ENCODE measurements at regions not wholly inside any gene's neighbourhood (a gene's known extent, or its start where the extent isn't known, plus 50 kb on each side); places are given as distances from the start of the nearest gene placed in this dataset.
A peak's percentile ranks its signal among the peaks of the same experiment; 100 is the strongest.

- Histone ChIP-seq H3K9ac (ENCODE audit: low read length in 5 of 5) (peak overlapping the region; percentile 38 to 80 (median 78)), H3K27me3 (ENCODE audit: control insufficient read depth in 5 of 5, insufficient read depth in 4 of 5, low read length in 5 of 5) (no peaks in the 10 kb centered on the region), H3K4me1 (ENCODE audit: control insufficient read depth in 5 of 5, insufficient read depth in 5 of 5, low read length in 5 of 5) (peaks cover 19 to 80% (median 67%) of the 10 kb centered on the region in 5 donors), H3K36me3 (ENCODE audit: control insufficient read depth in 5 of 5, insufficient read depth in 5 of 5, low read length in 5 of 5) (peaks cover 0 to 13% (median 5%) of the 10 kb centered on the region in 5 donors), H3K27ac (ENCODE audit: low read depth, low read length) (peak overlapping the region; percentile 98), H3K9me3 (ENCODE audit: control insufficient read depth in 5 of 5, low read length in 5 of 5) (no peaks in the 10 kb centered on the region), H3K4me3 (ENCODE audit: low read depth in 1 of 5, low read length in 5 of 5) (peak overlapping the region; percentile 53 to 66 (median 60))
Observed at GRCh38 chr12:124517260-124518050, 50.0 kb downstream of the NCOR2 start.

- Histone ChIP-seq H3K4me3 (ENCODE audit: low read depth in 1 of 5, low read length in 5 of 5) (peak overlapping the region; percentile 53 to 66 (median 60)), H3K36me3 (ENCODE audit: control insufficient read depth in 5 of 5, insufficient read depth in 5 of 5, low read length in 5 of 5) (peaks cover 0 to 12% (median 5%) of the 10 kb centered on the region in 5 donors), H3K4me1 (ENCODE audit: control insufficient read depth in 5 of 5, insufficient read depth in 5 of 5, low read length in 5 of 5) (peaks cover 21 to 83% (median 69%) of the 10 kb centered on the region in 5 donors), H3K9ac (ENCODE audit: low read length in 5 of 5) (peak overlapping the region in 4 of 5 donors; percentile 65 to 80 (median 78)), H3K27ac (ENCODE audit: low read depth, low read length) (peak overlapping the region; percentile 98), H3K27me3 (ENCODE audit: control insufficient read depth in 5 of 5, insufficient read depth in 4 of 5, low read length in 5 of 5) (no peaks in the 10 kb centered on the region), H3K9me3 (ENCODE audit: control insufficient read depth in 5 of 5, low read length in 5 of 5) (no peaks in the 10 kb centered on the region)
Observed at GRCh38 chr12:124516850-124517249, 50.6 kb downstream of the NCOR2 start.

GRCh38 chr12:124515981-124516380 lies 51.4 kb downstream of the NCOR2 start:
- H3K27me3 ChIP-seq (ENCODE audit: control insufficient read depth in 5 of 5, insufficient read depth in 4 of 5, low read length in 5 of 5) = no peaks in the 10 kb centered on the region
- H3K9ac ChIP-seq (ENCODE audit: low read length in 5 of 5) = peak overlapping the region in 1 of 5 donors; percentile 24
- H3K27ac ChIP-seq (ENCODE audit: low read depth, low read length) = peak overlapping the region; percentile 98
- H3K4me1 ChIP-seq (ENCODE audit: control insufficient read depth in 5 of 5, insufficient read depth in 5 of 5, low read length in 5 of 5) = peaks cover 21 to 83% (median 69%) of the 10 kb centered on the region in 5 donors
- no peaks in the 10 kb centered on the region for H3K9me3 ChIP-seq (ENCODE audit: control insufficient read depth in 5 of 5, low read length in 5 of 5)
- peaks cover 0 to 8% (median 7%) of the 10 kb centered on the region in 5 donors for H3K36me3 ChIP-seq (ENCODE audit: control insufficient read depth in 5 of 5, insufficient read depth in 5 of 5, low read length in 5 of 5)
- H3K4me3 ChIP-seq (ENCODE audit: low read depth in 1 of 5, low read length in 5 of 5) = peak overlapping the region in 2 of 5 donors; percentile 53 to 66

GRCh38 chr12:124514996-124515932 lies 52.1 kb downstream of the NCOR2 start:
- no peak overlapping the region for H3K9ac ChIP-seq (ENCODE audit: low read length in 5 of 5)
- H3K4me3 ChIP-seq (ENCODE audit: low read depth in 1 of 5, low read length in 5 of 5) = peak overlapping the region in 1 of 5 donors; percentile 56
- H3K9me3 ChIP-seq (ENCODE audit: control insufficient read depth in 5 of 5, low read length in 5 of 5) = no peaks in the 10 kb centered on the region
- peaks cover 21 to 83% (median 68%) of the 10 kb centered on the region in 5 donors for H3K4me1 ChIP-seq (ENCODE audit: control insufficient read depth in 5 of 5, insufficient read depth in 5 of 5, low read length in 5 of 5)
- H3K27me3 ChIP-seq (ENCODE audit: control insufficient read depth in 5 of 5, insufficient read depth in 4 of 5, low read length in 5 of 5) = no peaks in the 10 kb centered on the region
- peaks cover 0 to 12% (median 7%) of the 10 kb centered on the region in 5 donors for H3K36me3 ChIP-seq (ENCODE audit: control insufficient read depth in 5 of 5, insufficient read depth in 5 of 5, low read length in 5 of 5)
- H3K27ac ChIP-seq (ENCODE audit: low read depth, low read length) = peak overlapping the region; percentile 98

GRCh38 chr12:124514145-124514995 lies 53.0 kb downstream of the NCOR2 start:
- H3K27ac ChIP-seq (ENCODE audit: low read depth, low read length) = no peak overlapping the region
- peaks cover 22 to 83% (median 68%) of the 10 kb centered on the region in 5 donors for H3K4me1 ChIP-seq (ENCODE audit: control insufficient read depth in 5 of 5, insufficient read depth in 5 of 5, low read length in 5 of 5)
- H3K36me3 ChIP-seq (ENCODE audit: control insufficient read depth in 5 of 5, insufficient read depth in 5 of 5, low read length in 5 of 5) = peaks cover 0 to 12% (median 7%) of the 10 kb centered on the region in 5 donors
- no peak overlapping the region for H3K4me3 ChIP-seq (ENCODE audit: low read depth in 1 of 5, low read length in 5 of 5)
- no peaks in the 10 kb centered on the region for H3K27me3 ChIP-seq (ENCODE audit: control insufficient read depth in 5 of 5, insufficient read depth in 4 of 5, low read length in 5 of 5)
- H3K9ac ChIP-seq (ENCODE audit: low read length in 5 of 5) = no peak overlapping the region
- no peaks in the 10 kb centered on the region for H3K9me3 ChIP-seq (ENCODE audit: control insufficient read depth in 5 of 5, low read length in 5 of 5)

- Histone ChIP-seq H3K27me3 (ENCODE audit: control insufficient read depth in 5 of 5, insufficient read depth in 4 of 5, low read length in 5 of 5) (no peaks in the 10 kb centered on the region), H3K9ac (ENCODE audit: low read length in 5 of 5) (peak overlapping the region in 3 of 5 donors; percentile 17 to 67 (median 26)), H3K4me1 (ENCODE audit: control insufficient read depth in 5 of 5, insufficient read depth in 5 of 5, low read length in 5 of 5) (peaks cover 19 to 83% (median 67%) of the 10 kb centered on the region in 5 donors), H3K27ac (ENCODE audit: low read depth, low read length) (peak overlapping the region; percentile 65), H3K9me3 (ENCODE audit: control insufficient read depth in 5 of 5, low read length in 5 of 5) (no peaks in the 10 kb centered on the region), H3K36me3 (ENCODE audit: control insufficient read depth in 5 of 5, insufficient read depth in 5 of 5, low read length in 5 of 5) (peaks cover 0 to 12% (median 7%) of the 10 kb centered on the region in 5 donors), H3K4me3 (ENCODE audit: low read depth in 1 of 5, low read length in 5 of 5) (peak overlapping the region in 3 of 5 donors; percentile 10 to 36 (median 13))
Observed at GRCh38 chr12:124513297-124513867, 54.0 kb downstream of the NCOR2 start.

GRCh38 chr12:124512667-124513296 lies 54.6 kb downstream of the NCOR2 start:
- peak overlapping the region in 4 of 5 donors; percentile 10 to 36 (median 16) for H3K4me3 ChIP-seq (ENCODE audit: low read depth in 1 of 5, low read length in 5 of 5)
- peak overlapping the region in 3 of 5 donors; percentile 17 to 67 (median 26) for H3K9ac ChIP-seq (ENCODE audit: low read length in 5 of 5)

GRCh38 chr12:124511259-124511985 lies 56.0 kb downstream of the NCOR2 start:
- H3K9me3 ChIP-seq (ENCODE audit: control insufficient read depth in 5 of 5, low read length in 5 of 5) = no peaks in the 10 kb centered on the region
- H3K4me3 ChIP-seq (ENCODE audit: low read depth in 1 of 5, low read length in 5 of 5) = no peak overlapping the region
- peaks cover 25 to 83% (median 67%) of the 10 kb centered on the region in 5 donors for H3K4me1 ChIP-seq (ENCODE audit: control insufficient read depth in 5 of 5, insufficient read depth in 5 of 5, low read length in 5 of 5)
- no peak overlapping the region for H3K9ac ChIP-seq (ENCODE audit: low read length in 5 of 5)
- peaks cover 0 to 12% (median 7%) of the 10 kb centered on the region in 5 donors for H3K36me3 ChIP-seq (ENCODE audit: control insufficient read depth in 5 of 5, insufficient read depth in 5 of 5, low read length in 5 of 5)
- H3K27ac ChIP-seq (ENCODE audit: low read depth, low read length) = no peak overlapping the region
- no peaks in the 10 kb centered on the region for H3K27me3 ChIP-seq (ENCODE audit: control insufficient read depth in 5 of 5, insufficient read depth in 4 of 5, low read length in 5 of 5)

More at GRCh38 chr12:124512667-124513296, 54.6 kb downstream of the NCOR2 start:
- Histone ChIP-seq H3K36me3 (ENCODE audit: control insufficient read depth in 5 of 5, insufficient read depth in 5 of 5, low read length in 5 of 5) (peaks cover 0 to 12% (median 7%) of the 10 kb centered on the region in 5 donors), H3K27ac (ENCODE audit: low read depth, low read length) (peak overlapping the region; percentile 65), H3K27me3 (ENCODE audit: control insufficient read depth in 5 of 5, insufficient read depth in 4 of 5, low read length in 5 of 5) (no peaks in the 10 kb centered on the region), H3K9me3 (ENCODE audit: control insufficient read depth in 5 of 5, low read length in 5 of 5) (no peaks in the 10 kb centered on the region), H3K4me1 (ENCODE audit: control insufficient read depth in 5 of 5, insufficient read depth in 5 of 5, low read length in 5 of 5) (peaks cover 20 to 83% (median 67%) of the 10 kb centered on the region in 5 donors)
